ENCODE measurements at regions not wholly inside any gene's neighbourhood (a gene's known extent, or its start where the extent isn't known, plus 50 kb on each side); places are given as distances from the start of the nearest gene placed in this dataset.

DNA sequence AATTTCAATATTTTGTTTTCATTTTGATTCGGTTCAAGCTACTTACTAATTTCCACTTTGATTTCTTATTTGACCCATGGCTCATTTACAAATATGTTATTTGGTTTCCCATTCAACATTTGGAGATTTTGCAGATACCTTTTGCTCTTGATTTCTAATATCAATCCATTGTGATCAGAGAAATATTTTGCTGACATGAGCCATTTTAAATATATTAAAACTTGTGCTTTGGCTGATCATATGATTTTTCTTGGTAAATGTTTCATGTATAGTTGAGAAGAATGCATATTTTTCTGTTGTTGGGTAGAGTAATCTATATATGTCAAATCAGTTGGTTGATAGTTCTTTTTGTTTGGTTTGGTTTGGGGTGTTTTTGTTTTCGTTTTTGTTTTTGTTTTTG, 95.0 kb downstream of the GASK1B start:
- TF ChIP-seq ELF4 (IDR thresholded peaks at IDR 0.05) (no peak), ARNT (IDR thresholded peaks at IDR 0.05) (no peak)
- DNase-seq (ENCODE audit: extremely low spot score), result no peak
- ChIA-PET CTCF (no interaction called here), POLR2A (no interaction called here)

DNA sequence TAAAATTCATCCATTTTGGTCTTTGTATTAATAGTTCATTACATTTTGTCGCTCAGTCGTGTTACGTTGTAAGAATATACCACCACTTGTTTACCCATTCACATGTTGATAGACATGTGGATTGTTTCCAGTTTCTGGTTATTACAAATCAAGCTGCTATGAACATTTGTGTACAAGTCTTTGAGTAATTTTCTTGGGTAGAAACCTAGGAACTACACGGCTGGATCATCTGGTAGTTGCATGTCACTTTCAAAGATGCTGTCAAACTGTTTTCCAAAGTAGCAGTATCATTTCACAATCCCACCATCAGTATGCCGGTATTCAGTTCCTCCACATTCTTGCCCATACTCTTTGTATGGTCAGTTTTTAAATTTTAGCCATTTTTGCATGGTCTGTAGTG, 98.0 kb downstream of the GASK1B start:
- DNase-seq (ENCODE audit: extremely low spot score), result no peak
- CTCF ChIA-PET, result no interaction called here
- POLR2A ChIA-PET, result no interaction called here
- TF ChIP-seq NFRKB (IDR thresholded peaks at IDR 0.05), result no peak
- no peak for TF ChIP-seq ARNT (IDR thresholded peaks at IDR 0.05)
- no peak for TF ChIP-seq FOXK2 (IDR thresholded peaks at IDR 0.05)
- TF ChIP-seq L3MBTL2 (conservative IDR thresholded peaks at IDR 0.05), result no peak
- TF ChIP-seq HDGF (IDR thresholded peaks at IDR 0.05; ENCODE audit: borderline replicate concordance), result no peak
- TF ChIP-seq TARDBP (IDR thresholded peaks at IDR 0.05), result no peak
- no peak for TF ChIP-seq SUZ12 (IDR thresholded peaks at IDR 0.05)
- no peak for TF ChIP-seq CTBP1 (IDR thresholded peaks at IDR 0.05; ENCODE audit: borderline replicate concordance)
- no peak for TF ChIP-seq ELF4 (IDR thresholded peaks at IDR 0.05)
- no peak for TF ChIP-seq SP1 (IDR thresholded peaks at IDR 0.05)
- TF ChIP-seq, protein P1, sequence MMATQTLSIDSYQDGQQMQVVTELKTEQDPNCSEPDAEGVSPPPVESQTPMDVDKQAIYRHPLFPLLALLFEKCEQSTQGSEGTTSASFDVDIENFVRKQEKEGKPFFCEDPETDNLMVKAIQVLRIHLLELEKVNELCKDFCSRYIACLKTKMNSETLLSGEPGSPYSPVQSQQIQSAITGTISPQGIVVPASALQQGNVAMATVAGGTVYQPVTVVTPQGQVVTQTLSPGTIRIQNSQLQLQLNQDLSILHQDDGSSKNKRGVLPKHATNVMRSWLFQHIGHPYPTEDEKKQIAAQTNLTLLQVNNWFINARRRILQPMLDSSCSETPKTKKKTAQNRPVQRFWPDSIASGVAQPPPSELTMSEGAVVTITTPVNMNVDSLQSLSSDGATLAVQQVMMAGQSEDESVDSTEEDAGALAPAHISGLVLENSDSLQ (IDR thresholded peaks at IDR 0.05), result no peak
- no peak for TF ChIP-seq LEF1 (IDR thresholded peaks at IDR 0.05; ENCODE audit: borderline replicate concordance)
- no peak for TF ChIP-seq FOXM1 (IDR thresholded peaks at IDR 0.05; ENCODE audit: borderline replicate concordance)

DNA sequence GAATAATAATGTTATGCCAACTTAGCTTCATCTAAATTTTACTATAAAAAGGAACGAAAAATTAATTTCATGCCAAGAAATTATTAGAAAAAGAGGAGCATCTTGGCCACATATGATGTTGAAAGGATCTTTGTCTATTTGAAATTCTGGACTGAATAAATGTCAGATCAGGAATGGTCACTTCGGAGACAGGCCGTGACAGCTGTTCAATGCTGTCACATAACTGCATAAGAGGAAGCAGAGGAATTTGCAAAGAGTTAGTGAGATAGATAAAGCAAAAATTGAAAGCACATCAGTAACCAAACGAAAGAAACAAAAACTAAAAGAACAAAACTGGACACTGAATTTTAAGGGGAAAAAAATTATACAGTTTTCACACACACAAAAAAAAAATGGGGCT, 100.9 kb downstream of the GASK1B start:
- no peak for TF ChIP-seq ZNF384 (IDR thresholded peaks at IDR 0.05)
- TF ChIP-seq ARNT (IDR thresholded peaks at IDR 0.05), result no peak
- no peak for TF ChIP-seq SUZ12 (IDR thresholded peaks at IDR 0.05)
- TF ChIP-seq NFRKB (IDR thresholded peaks at IDR 0.05), result no peak
- TF ChIP-seq HDGF (IDR thresholded peaks at IDR 0.05; ENCODE audit: borderline replicate concordance), result no peak
- TF ChIP-seq CTBP1 (IDR thresholded peaks at IDR 0.05; ENCODE audit: borderline replicate concordance), result no peak
- no peak for TF ChIP-seq FOXK2 (IDR thresholded peaks at IDR 0.05)
- TF ChIP-seq FOXA1 (IDR thresholded peaks at IDR 0.05), result no peak
- TF ChIP-seq, protein P1 (IDR thresholded peaks at IDR 0.05), result no peak
- ChIA-PET CTCF (interaction anchor here (0.7 kb wide), 1 partner anchor 42 kb away, joined by 3 read pairs; no protein-coding TSS in a partner anchor), POLR2A (no interaction called here)
- no peak for DNase-seq (ENCODE audit: extremely low spot score)

DNA sequence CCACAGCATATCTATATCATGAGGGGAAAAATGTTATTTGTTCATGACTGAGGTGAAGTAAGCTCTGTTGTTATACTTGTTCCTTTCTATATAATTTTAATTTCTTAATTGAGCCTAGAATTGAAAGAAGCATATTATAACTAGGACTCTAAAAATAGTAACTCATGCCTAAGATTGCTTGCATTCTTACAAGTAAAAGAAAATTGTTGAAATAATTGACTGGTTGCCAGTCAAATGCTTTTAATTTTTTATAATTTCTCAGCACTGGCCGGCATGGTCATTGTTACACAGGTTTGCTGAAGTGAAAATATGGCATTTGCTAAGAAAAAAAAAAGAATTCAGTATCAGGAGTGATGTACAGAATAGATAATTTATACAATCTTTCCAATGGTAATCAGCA, 104.8 kb downstream of the GASK1B start:
- POLR2A ChIA-PET, result no interaction called here

DNA sequence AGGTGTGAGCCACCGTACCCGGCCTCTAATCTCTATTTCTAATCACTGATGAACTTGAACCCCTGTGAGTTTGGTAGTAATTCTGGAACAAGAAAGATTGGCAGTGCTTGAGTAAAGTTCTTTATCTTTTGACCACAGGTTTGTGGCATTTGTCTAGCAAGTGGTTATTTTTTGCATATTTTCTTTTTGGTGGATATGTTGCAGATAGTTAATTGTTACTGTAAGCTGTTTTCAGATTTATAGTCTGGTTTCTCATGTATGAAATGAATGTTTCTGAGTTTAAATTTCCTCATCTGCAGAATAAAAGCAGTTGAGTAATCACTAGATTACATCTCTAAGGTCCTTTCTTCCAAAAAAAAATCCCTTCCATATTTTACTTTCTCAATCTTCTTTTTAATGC, 105.2 kb downstream of the GASK1B start:
- no peak for TF ChIP-seq HDGF (IDR thresholded peaks at IDR 0.05; ENCODE audit: borderline replicate concordance)
- POLR2A ChIA-PET, result no interaction called here
- CTCF ChIA-PET, result no interaction called here
- DNase-seq (ENCODE audit: extremely low spot score), result no peak

More for the DNA sequence above, 104.8 kb downstream of the GASK1B start:
- CTCF ChIA-PET, result no interaction called here
- no peak for TF ChIP-seq FOXM1 (IDR thresholded peaks at IDR 0.05; ENCODE audit: borderline replicate concordance)
- no peak for TF ChIP-seq HDGF (IDR thresholded peaks at IDR 0.05; ENCODE audit: borderline replicate concordance)
- TF ChIP-seq, protein P1 (IDR thresholded peaks at IDR 0.05), result no peak
- TF ChIP-seq NFRKB (IDR thresholded peaks at IDR 0.05), result no peak
- TF ChIP-seq LEF1 (IDR thresholded peaks at IDR 0.05; ENCODE audit: borderline replicate concordance), result no peak
- TF ChIP-seq ARNT (IDR thresholded peaks at IDR 0.05), result no peak
- TF ChIP-seq FOXK2 (IDR thresholded peaks at IDR 0.05), result no peak
- no peak for TF ChIP-seq ZNF384 (IDR thresholded peaks at IDR 0.05)
- TF ChIP-seq TARDBP (IDR thresholded peaks at IDR 0.05), result no peak
- no peak for TF ChIP-seq SP1 (IDR thresholded peaks at IDR 0.05)
- no peak for TF ChIP-seq CTBP1 (IDR thresholded peaks at IDR 0.05; ENCODE audit: borderline replicate concordance)
- TF ChIP-seq ELF4 (IDR thresholded peaks at IDR 0.05), result no peak
- no peak for TF ChIP-seq BHLHE40 (IDR thresholded peaks at IDR 0.05; ENCODE audit: borderline replicate concordance)
- TF ChIP-seq FOXA1 (IDR thresholded peaks at IDR 0.05), result no peak
- TF ChIP-seq SUZ12 (IDR thresholded peaks at IDR 0.05), result no peak
- no peak for TF ChIP-seq L3MBTL2 (conservative IDR thresholded peaks at IDR 0.05)
- no peak for DNase-seq (ENCODE audit: extremely low spot score)

DNA sequence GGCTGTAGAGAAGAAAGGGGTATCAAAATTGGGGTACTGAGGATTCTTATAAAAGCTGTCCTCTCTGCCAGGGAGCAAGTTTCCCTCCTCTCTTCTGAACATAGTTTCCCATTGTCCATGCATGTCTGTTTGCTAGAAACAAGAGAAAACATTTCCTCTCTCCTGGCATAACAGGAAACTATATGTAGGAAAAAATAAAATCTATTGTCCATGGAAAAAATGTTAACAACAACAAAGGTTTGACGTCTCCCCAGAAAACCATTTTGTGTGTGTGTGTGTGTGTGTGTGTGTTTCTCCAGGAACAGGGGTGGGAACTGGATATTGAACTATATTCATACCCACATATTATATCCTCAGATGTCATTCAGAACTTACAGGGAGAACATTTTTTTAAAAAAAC, 107.2 kb downstream of the GASK1B start:
- ChIA-PET CTCF (no interaction called here), POLR2A (no interaction called here)
- DNase-seq (ENCODE audit: extremely low spot score), result no peak
- TF ChIP-seq HDGF (IDR thresholded peaks at IDR 0.05; ENCODE audit: borderline replicate concordance) (no peak), BHLHE40 (IDR thresholded peaks at IDR 0.05; ENCODE audit: borderline replicate concordance) (no peak), ARNT (IDR thresholded peaks at IDR 0.05) (no peak), FOXM1 (IDR thresholded peaks at IDR 0.05; ENCODE audit: borderline replicate concordance) (no peak), TARDBP (IDR thresholded peaks at IDR 0.05) (no peak), NFRKB (IDR thresholded peaks at IDR 0.05) (no peak), CTBP1 (IDR thresholded peaks at IDR 0.05; ENCODE audit: borderline replicate concordance) (no peak), FOXK2 (IDR thresholded peaks at IDR 0.05) (no peak), SP1 (IDR thresholded peaks at IDR 0.05) (no peak), L3MBTL2 (conservative IDR thresholded peaks at IDR 0.05) (no peak), LEF1 (IDR thresholded peaks at IDR 0.05; ENCODE audit: borderline replicate concordance) (no peak), ELF4 (IDR thresholded peaks at IDR 0.05) (no peak), ZNF384 (IDR thresholded peaks at IDR 0.05) (no peak)
- TF ChIP-seq, protein P1 (IDR thresholded peaks at IDR 0.05), result no peak
